SH-SY5Y (cell line): ENCODE measurements at regions not wholly inside any gene's neighbourhood (a gene's known extent, or its start where the extent isn't known, plus 50 kb on each side); places are given as distances from the start of the nearest gene placed in this dataset.

Experiments used
- GATA2 ChIP-seq: IDR thresholded peaks from 2 replicates; pipeline ENCODE4 v1.6.1; 2011; ENCODE audit warnings: mild to moderate bottlenecking, low read depth, low read length
- GATA3 ChIP-seq: IDR thresholded peaks from 2 replicates; pipeline ENCODE4 v1.6.1; 2011; ENCODE audit warnings: low read depth, mild to moderate bottlenecking, low read length, moderate library complexity

DNA sequence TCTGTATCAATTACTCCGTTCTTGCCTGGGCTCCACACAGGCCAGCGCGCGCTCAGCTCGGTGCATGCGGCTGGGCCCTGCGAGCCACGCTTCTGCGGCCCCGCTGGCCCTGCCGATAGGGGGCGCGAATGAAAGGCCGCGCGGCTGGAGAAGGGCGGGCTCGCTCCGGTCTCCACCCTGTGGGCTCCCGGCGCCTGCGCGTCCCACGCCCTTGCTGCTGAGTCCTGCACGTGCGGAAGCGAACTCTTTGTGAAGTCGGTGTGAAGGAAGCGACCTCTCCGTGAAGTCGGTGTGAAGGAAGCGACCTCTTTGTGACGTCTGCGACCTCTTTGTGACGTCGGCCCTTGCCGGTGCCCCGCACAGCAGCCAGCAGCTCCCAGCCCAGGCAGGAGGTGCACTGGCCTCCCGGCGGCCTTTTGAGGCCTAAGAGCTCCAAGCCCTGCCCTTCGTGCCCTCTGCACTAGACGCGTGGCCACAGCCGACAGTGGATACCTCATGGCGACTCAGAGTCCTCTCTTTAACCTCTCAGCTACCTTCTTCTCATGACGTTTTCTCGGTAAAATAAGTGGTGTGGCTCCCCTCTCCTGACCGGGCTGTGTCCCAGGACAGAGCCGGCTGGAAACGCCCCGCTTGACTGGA lies 391.9 kb upstream of the RAB6C start:
- TF ChIP-seq GATA3: no peak
- no peak for TF ChIP-seq GATA2
